Ascending aorta (tissue), 2 donors: ENCODE measurements at regions not wholly inside any gene's neighbourhood (a gene's known extent, or its start where the extent isn't known, plus 50 kb on each side); places are given as distances from the start of the nearest gene placed in this dataset.

Experiments
- DNase-seq, 2 donors: peaks; one replicate each; pipeline ENCODE4 v3.0.0-alpha.2; 2019; ENCODE audit warnings: low spot score in 2 of 2
- H3K27ac ChIP-seq, 2 donors: fragments of 200-600 bp; sonication (generic); one replicate each; pipeline ENCODE4 v1.5.1; 2016 to 2017; ENCODE audit warnings: mild to moderate bottlenecking in 1 of 2
- H3K27me3 ChIP-seq: fragments of 200-600 bp; sonication (generic); one replicate; pipeline ENCODE4 v1.5.1; 2017
- H3K36me3 ChIP-seq, 2 donors: fragments of 200-600 bp; sonication (generic); one replicate each; pipeline ENCODE4 v1.5.1; 2016
- H3K4me1 ChIP-seq, 2 donors: fragments of 200-600 bp; sonication (generic); one replicate each; pipeline ENCODE4 v1.5.1; 2016 to 2017; ENCODE audit warnings: mild to moderate bottlenecking in 1 of 2
- H3K4me3 ChIP-seq, 2 donors: fragments of 200-600 bp; sonication (generic); one replicate each; pipeline ENCODE4 v1.5.1; 2016 to 2017; ENCODE audit warnings: mild to moderate bottlenecking in 1 of 2
- H3K9me3 ChIP-seq, 2 donors: fragments of 200-600 bp; sonication (generic); one replicate each; pipeline ENCODE4 v1.5.1; 2016
- intact Hi-C: fragments of 100-400 bp; cut with DNase I; formaldehyde crosslinking; loops from one replicate; pipeline ENCODE4 v1.15.1; 2023
- TF ChIP-seq, protein P1 (sequence below), 3 experiments: fragments of 200-600 bp in 2 of 3; fragments of 450-650 bp in 1 of 3; sonication (generic) in 2 of 3; IDR thresholded peaks; one replicate each; pipeline ENCODE4 v1.5.1; 2016 to 2019; ENCODE audit warnings: antibody characterized with exemption in 3 of 3, mild to moderate bottlenecking in 1 of 3, moderate library complexity in 1 of 3

DNA sequence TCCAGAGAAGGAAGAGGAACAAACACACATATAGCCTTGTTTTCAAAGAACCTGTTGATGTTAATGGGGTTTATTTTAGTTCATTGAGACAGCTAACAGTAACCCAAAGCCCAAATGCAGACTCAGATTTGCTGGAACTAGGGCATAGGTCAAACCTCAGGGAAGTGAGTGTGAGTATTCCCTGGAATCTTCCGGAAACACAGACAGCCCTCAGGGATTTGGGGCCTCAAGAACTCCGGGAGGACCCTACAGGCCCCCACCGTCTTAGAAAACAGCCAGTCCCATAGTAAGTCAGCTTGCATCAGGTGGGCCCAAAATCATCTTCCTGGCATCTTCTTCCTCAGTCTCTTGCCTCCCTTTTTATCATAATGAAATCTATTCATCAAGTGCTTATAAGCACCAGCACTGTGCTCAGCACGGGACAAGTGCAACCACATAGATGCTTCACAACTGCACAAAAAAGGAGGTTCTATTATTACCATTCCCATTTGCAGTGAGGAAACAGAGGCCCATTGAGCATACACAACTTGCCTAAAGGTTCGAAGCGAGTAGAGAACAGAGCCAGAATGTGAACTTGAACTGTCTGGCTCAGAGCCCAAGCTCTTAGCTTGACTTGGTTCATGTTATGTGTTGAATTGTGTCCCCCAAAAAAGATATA is 50.2 kb upstream of the BCL11A start:
- Histone ChIP-seq H3K27ac (no peak overlapping the region), H3K36me3 (no peaks in the 10 kb centered on the region), H3K4me1 (no peaks in the 10 kb centered on the region), H3K27me3 (no peaks in the 10 kb centered on the region), H3K9me3 (no peaks in the 10 kb centered on the region), H3K4me3 (no peak overlapping the region)
- TF ChIP-seq, protein P1, sequence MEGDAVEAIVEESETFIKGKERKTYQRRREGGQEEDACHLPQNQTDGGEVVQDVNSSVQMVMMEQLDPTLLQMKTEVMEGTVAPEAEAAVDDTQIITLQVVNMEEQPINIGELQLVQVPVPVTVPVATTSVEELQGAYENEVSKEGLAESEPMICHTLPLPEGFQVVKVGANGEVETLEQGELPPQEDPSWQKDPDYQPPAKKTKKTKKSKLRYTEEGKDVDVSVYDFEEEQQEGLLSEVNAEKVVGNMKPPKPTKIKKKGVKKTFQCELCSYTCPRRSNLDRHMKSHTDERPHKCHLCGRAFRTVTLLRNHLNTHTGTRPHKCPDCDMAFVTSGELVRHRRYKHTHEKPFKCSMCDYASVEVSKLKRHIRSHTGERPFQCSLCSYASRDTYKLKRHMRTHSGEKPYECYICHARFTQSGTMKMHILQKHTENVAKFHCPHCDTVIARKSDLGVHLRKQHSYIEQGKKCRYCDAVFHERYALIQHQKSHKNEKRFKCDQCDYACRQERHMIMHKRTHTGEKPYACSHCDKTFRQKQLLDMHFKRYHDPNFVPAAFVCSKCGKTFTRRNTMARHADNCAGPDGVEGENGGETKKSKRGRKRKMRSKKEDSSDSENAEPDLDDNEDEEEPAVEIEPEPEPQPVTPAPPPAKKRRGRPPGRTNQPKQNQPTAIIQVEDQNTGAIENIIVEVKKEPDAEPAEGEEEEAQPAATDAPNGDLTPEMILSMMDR (IDR thresholded peaks at IDR 0.05), result no peak
- intact Hi-C loops, result no loop called here
- DNase-seq, result no peak

GRCh38 chr2:60604486-60605064 is 51.1 kb upstream of the BCL11A start:
- no peak for DNase-seq
- H3K27me3 ChIP-seq, result no peaks in the 10 kb centered on the region
- H3K4me3 ChIP-seq, result no peak overlapping the region
- TF ChIP-seq, protein P1 (IDR thresholded peaks at IDR 0.05), result no peak
- intact Hi-C loops, result no loop called here
- no peaks in the 10 kb centered on the region for H3K9me3 ChIP-seq
- no peak overlapping the region for H3K27ac ChIP-seq
- no peaks in the 10 kb centered on the region for H3K36me3 ChIP-seq
- H3K4me1 ChIP-seq, result no peaks in the 10 kb centered on the region

DNA sequence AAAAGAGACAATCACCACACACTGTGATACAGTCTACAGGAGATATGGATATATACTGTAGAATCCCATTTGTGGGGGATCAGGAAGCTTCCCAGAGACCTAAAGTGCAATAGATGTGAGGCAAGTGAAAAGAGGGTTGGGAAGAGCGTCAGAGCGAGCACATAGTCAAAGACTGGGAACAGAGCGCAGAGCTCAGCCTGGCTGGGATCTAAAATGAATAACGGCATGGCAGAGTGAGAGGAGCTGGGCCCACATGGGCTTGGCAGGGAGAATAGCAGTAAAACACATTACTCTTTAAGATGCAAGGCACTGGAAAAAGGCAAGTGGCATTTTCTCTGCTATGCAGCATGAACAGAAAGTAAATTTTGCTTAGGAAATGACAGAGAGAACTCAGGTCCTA is 52.4 kb upstream of the BCL11A start:
- TF ChIP-seq, protein P1 (IDR thresholded peaks at IDR 0.05), result no peak
- H3K27ac ChIP-seq, result no peak overlapping the region
- no peaks in the 10 kb centered on the region for H3K27me3 ChIP-seq
- no peaks in the 10 kb centered on the region for H3K4me1 ChIP-seq
- H3K9me3 ChIP-seq, result no peaks in the 10 kb centered on the region
- H3K4me3 ChIP-seq, result no peak overlapping the region
- no peak for DNase-seq
- intact Hi-C loops, result no loop called here
- H3K36me3 ChIP-seq, result no peaks in the 10 kb centered on the region

- H3K36me3 ChIP-seq, result no peaks in the 10 kb centered on the region
- TF ChIP-seq, protein P1 (IDR thresholded peaks at IDR 0.05), result no peak
- intact Hi-C loops, result no loop called here
- H3K4me3 ChIP-seq, result no peak overlapping the region
- H3K27me3 ChIP-seq, result no peaks in the 10 kb centered on the region
- no peaks in the 10 kb centered on the region for H3K4me1 ChIP-seq
- H3K27ac ChIP-seq, result no peak overlapping the region
- DNase-seq, result no peak
- no peaks in the 10 kb centered on the region for H3K9me3 ChIP-seq
Measured at GRCh38 chr2:60608679-60609078, 55.2 kb upstream of the BCL11A start.

DNA sequence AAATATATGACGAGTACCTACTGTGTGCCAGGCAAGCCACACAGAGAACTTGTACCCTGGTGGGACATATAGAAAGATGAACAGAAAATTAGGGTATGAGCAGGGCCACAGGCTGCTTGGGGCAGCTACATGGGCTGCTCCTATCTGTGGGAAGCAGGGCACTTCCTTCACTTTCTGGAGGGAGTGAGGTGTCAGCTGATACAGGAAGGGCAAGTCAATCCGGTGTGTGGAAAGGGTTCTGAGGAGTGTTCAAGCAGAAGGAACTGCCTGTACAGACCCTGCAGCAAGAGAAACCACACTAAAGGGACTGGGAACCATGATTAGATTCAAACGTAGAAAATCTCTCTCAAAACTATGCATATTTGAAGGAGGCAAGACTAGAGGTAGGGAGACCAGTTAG is 58.6 kb upstream of the BCL11A start:
- H3K27ac ChIP-seq, result no peak overlapping the region
- intact Hi-C loops, result no loop called here
- TF ChIP-seq, protein P1 (IDR thresholded peaks at IDR 0.05), result no peak
- H3K4me3 ChIP-seq, result no peak overlapping the region
- H3K4me1 ChIP-seq, result no peaks in the 10 kb centered on the region
- H3K9me3 ChIP-seq, result no peaks in the 10 kb centered on the region
- no peaks in the 10 kb centered on the region for H3K36me3 ChIP-seq
- no peak for DNase-seq
- H3K27me3 ChIP-seq, result no peaks in the 10 kb centered on the region
